ENCODE measurements at regions not wholly inside any gene's neighbourhood (a gene's known extent, or its start where the extent isn't known, plus 50 kb on each side); places are given as distances from the start of the nearest gene placed in this dataset.

DNA sequence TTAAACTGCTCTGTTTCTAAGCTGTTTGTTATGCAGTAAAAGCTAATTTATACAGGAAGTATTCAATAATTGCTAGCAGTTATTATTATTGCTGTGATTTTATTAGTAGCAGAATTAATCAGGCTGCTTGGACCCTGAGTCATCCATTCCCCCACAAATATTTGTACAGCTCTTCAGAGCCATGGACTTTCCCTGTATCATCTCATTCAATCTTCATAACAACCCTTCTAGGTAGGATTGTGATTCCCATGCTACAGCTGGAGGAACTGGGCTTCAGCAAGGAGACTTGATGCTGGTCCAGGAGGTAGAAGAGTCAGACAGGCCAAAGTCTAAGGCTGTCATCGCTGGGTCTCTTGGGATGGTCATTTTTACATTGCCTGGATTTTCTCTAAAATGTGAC lies 208.3 kb downstream of the C16orf95 start:
- TF ChIP-seq GATA3 (IDR thresholded peaks at IDR 0.05; ENCODE audit: low read depth, low read length) (no peak), GATA2 (IDR thresholded peaks at IDR 0.05; ENCODE audit: low read depth, low read length) (no peak)
